ENCODE measurements at regions not wholly inside any gene's neighbourhood (a gene's known extent, or its start where the extent isn't known, plus 50 kb on each side); places are given as distances from the start of the nearest gene placed in this dataset.

- no peak for TF ChIP-seq CTCF (IDR thresholded peaks at IDR 0.05)
- DNase-seq (ENCODE audit: low spot score) = no peak
- Mint-ChIP-seq H3K4me3 (ENCODE audit: unreplicated experiment) (no peak overlapping the region), H3K27ac (ENCODE audit: unreplicated experiment) (no peak overlapping the region), H3K9me3 (ENCODE audit: low read depth) (peaks cover 15% of the 10 kb centered on the region), H3K36me3 (ENCODE audit: low read depth) (no peaks in the 10 kb centered on the region), H3K27me3 (ENCODE audit: low read depth) (peaks cover 3% of the 10 kb centered on the region), H3K4me1 (ENCODE audit: low read depth) (no peaks in the 10 kb centered on the region)
These were observed 230.6 kb upstream of the CPEB2 start for GRCh38 chr4:14771504-14772175.

- no peak overlapping the region for H3K4me3 Mint-ChIP-seq (ENCODE audit: unreplicated experiment)
- peaks cover 2% of the 10 kb centered on the region for H3K27me3 Mint-ChIP-seq (ENCODE audit: low read depth)
- H3K4me1 Mint-ChIP-seq (ENCODE audit: low read depth) = no peaks in the 10 kb centered on the region
- no peaks in the 10 kb centered on the region for H3K36me3 Mint-ChIP-seq (ENCODE audit: low read depth)
- H3K27ac Mint-ChIP-seq (ENCODE audit: unreplicated experiment) = no peak overlapping the region
- no peak for TF ChIP-seq CTCF (IDR thresholded peaks at IDR 0.05)
- no peak for DNase-seq (ENCODE audit: low spot score)
- peaks cover 15% of the 10 kb centered on the region for H3K9me3 Mint-ChIP-seq (ENCODE audit: low read depth)
These were observed 229.9 kb upstream of the CPEB2 start for GRCh38 chr4:14772388-14772787.

- no peaks in the 10 kb centered on the region for H3K4me1 Mint-ChIP-seq (ENCODE audit: low read depth)
These were observed 219.0 kb upstream of the CPEB2 start for GRCh38 chr4:14783011-14783877.

GRCh38 chr4:14787221-14787620, 215.1 kb upstream of the CPEB2 start:
- no peak for TF ChIP-seq CTCF (IDR thresholded peaks at IDR 0.05)
- peaks cover 20% of the 10 kb centered on the region for H3K9me3 Mint-ChIP-seq (ENCODE audit: low read depth)
- no peak overlapping the region for H3K4me3 Mint-ChIP-seq (ENCODE audit: unreplicated experiment)
- H3K36me3 Mint-ChIP-seq (ENCODE audit: low read depth) = no peaks in the 10 kb centered on the region
- no peaks in the 10 kb centered on the region for H3K4me1 Mint-ChIP-seq (ENCODE audit: low read depth)
- no peak for DNase-seq (ENCODE audit: low spot score)
- no peaks in the 10 kb centered on the region for H3K27me3 Mint-ChIP-seq (ENCODE audit: low read depth)
- no peak overlapping the region for H3K27ac Mint-ChIP-seq (ENCODE audit: unreplicated experiment)

More at GRCh38 chr4:14783011-14783877, 219.0 kb upstream of the CPEB2 start:
- H3K27ac Mint-ChIP-seq (ENCODE audit: unreplicated experiment) = no peak overlapping the region
- peaks cover 3% of the 10 kb centered on the region for H3K9me3 Mint-ChIP-seq (ENCODE audit: low read depth)
- no peak for DNase-seq (ENCODE audit: low spot score)
- no peak overlapping the region for H3K4me3 Mint-ChIP-seq (ENCODE audit: unreplicated experiment)
- H3K27me3 Mint-ChIP-seq (ENCODE audit: low read depth) = peaks cover 2% of the 10 kb centered on the region
- no peaks in the 10 kb centered on the region for H3K36me3 Mint-ChIP-seq (ENCODE audit: low read depth)
- no peak for TF ChIP-seq CTCF (IDR thresholded peaks at IDR 0.05)

GRCh38 chr4:14787894-14788293, 214.4 kb upstream of the CPEB2 start:
- no peak overlapping the region for H3K4me3 Mint-ChIP-seq (ENCODE audit: unreplicated experiment)
- no peaks in the 10 kb centered on the region for H3K4me1 Mint-ChIP-seq (ENCODE audit: low read depth)
- peak; percentile 55 for TF ChIP-seq CTCF (IDR thresholded peaks at IDR 0.05)

More at GRCh38 chr4:14787894-14788293, 214.4 kb upstream of the CPEB2 start:
- Mint-ChIP-seq H3K9me3 (ENCODE audit: low read depth) (peaks cover 20% of the 10 kb centered on the region), H3K27me3 (ENCODE audit: low read depth) (no peaks in the 10 kb centered on the region), H3K27ac (ENCODE audit: unreplicated experiment) (no peak overlapping the region), H3K36me3 (ENCODE audit: low read depth) (no peaks in the 10 kb centered on the region)
- no peak for DNase-seq (ENCODE audit: low spot score)

Measured in chondrocyte (in vitro differentiated cells).